ENCODE measurements at regions not wholly inside any gene's neighbourhood (a gene's known extent, or its start where the extent isn't known, plus 50 kb on each side); places are given as distances from the start of the nearest gene placed in this dataset. TPM values are rescaled to one million over a fixed set of nuclear protein-coding genes. Genes with fewer than 3 reads are reported as not detected.

GRCh38 chr2:186429104-186429503 is 57.0 kb upstream of the ZC3H15 start:
- no peak overlapping the region for H3K27ac ChIP-seq (ENCODE audit: low read depth)

DNA sequence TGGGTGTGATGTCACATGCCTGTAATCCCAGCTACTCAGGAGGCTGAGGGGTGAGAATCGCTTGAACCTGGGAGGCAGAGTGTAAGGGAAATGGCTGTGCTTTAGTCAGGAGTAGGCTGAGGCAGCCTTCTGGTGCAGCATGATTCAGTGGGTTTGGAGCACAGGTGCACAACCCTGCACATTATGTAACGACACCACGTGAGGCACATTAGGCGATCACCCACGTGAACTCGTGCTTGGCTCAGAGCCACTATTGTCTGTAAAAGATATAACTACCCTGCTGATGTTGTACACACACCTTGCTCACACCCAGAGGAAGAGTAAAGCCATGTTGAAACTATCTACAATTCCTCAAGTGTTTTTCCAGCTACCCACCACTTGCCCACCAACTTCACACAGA is 54.8 kb upstream of the ZC3H15 start:
- Histone ChIP-seq H3K4me3 (ENCODE audit: low read depth, low read length) (no peak overlapping the region), H3K27ac (ENCODE audit: low read depth) (no peak overlapping the region), H3K4me1 (ENCODE audit: insufficient read depth) (no peaks in the 10 kb centered on the region), H3K36me3 (ENCODE audit: insufficient read depth) (no peaks in the 10 kb centered on the region)
- WGBS, result 93% methylated on average over 6 of the region's 6 CpGs
- no peak for DNase-seq (ENCODE audit: extremely low spot score)

More at GRCh38 chr2:186429104-186429503, 57.0 kb upstream of the ZC3H15 start:
- no peaks in the 10 kb centered on the region for H3K36me3 ChIP-seq (ENCODE audit: insufficient read depth)
- H3K4me1 ChIP-seq (ENCODE audit: insufficient read depth), result no peaks in the 10 kb centered on the region
- DNase-seq (ENCODE audit: extremely low spot score), result no peak
- H3K4me3 ChIP-seq (ENCODE audit: low read depth, low read length), result no peak overlapping the region

DNA sequence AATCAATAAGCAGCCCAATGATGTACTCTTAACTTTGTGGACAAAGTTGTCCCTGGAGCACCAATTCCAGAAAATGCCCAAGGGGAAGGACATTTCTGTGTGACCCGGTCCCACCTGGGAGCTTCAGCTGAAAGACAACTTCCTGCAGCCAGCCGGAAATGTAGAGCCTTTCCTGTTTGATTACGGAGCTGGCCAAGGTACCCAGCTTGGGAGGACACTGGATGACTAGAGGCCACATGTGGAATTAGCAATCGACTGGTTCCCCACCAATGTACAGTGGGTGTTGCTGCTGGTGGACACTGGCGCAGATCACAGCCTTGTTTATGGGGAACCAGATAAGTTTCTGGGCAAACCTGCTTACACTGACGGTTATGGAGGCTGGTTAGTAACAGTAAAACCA is 53.0 kb upstream of the ZC3H15 start:
- DNase-seq (ENCODE audit: extremely low spot score), result no peak
- no peak overlapping the region for H3K4me3 ChIP-seq (ENCODE audit: low read depth, low read length)
- no peaks in the 10 kb centered on the region for H3K36me3 ChIP-seq (ENCODE audit: insufficient read depth)
- H3K27ac ChIP-seq (ENCODE audit: low read depth), result no peak overlapping the region
- no peaks in the 10 kb centered on the region for H3K4me1 ChIP-seq (ENCODE audit: insufficient read depth)
- 92% methylated on average over 6 of the region's 6 CpGs for WGBS

DNA sequence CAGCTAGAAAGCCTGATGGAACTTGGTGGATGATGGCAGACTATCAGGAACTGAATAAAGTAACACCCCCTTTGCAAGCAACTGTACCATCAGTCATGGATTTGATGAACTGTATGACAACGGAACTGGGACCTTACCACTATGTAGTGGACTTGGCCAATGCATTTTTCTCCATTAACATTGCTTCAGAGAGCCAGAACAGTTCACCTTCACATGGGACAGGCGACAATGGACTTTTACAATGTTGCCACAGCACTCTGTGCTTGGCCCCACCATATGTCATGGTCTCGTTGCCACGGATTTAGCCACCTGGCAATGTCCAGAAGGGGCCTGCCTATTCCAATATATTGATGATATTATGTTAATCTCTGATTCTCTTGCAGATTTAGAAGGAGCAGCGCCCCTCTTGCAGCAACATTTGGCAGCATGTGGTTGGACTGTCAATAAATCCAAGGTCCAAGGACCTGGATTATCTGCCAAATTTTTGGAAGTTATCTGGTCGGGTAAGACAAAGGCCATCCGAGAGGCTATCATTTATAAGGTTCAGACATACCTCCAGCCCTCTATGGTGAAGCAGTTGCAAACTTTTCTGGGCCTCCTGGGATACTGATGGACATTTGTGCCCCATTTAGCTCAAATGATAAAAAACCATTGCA is 52.2 kb upstream of the ZC3H15 start:
- Histone ChIP-seq H3K36me3 (ENCODE audit: insufficient read depth) (no peaks in the 10 kb centered on the region), H3K4me3 (ENCODE audit: low read depth, low read length) (no peak overlapping the region), H3K4me1 (ENCODE audit: insufficient read depth) (no peaks in the 10 kb centered on the region), H3K27ac (ENCODE audit: low read depth) (no peak overlapping the region)
- DNase-seq (ENCODE audit: extremely low spot score), result no peak
- 93% methylated on average over 7 of the region's 7 CpGs for WGBS

Small RNA genes in the stretch of these regions (small RNA-seq; reads per million reads assigned to genes)
- gene AC104058.1, result not detected
